ENCODE measurements at regions not wholly inside any gene's neighbourhood (a gene's known extent, or its start where the extent isn't known, plus 50 kb on each side); places are given as distances from the start of the nearest gene placed in this dataset.

- Histone ChIP-seq H3K4me1 (ENCODE audit: low read length) (no peaks in the 10 kb centered on the region), H3K9me2 (replicated peaks; ENCODE audit: insufficient read depth, low read length) (no peaks in the 10 kb centered on the region), H3K4me3 (ENCODE audit: low read length) (no peak overlapping the region), H3K27me3 (replicated peaks; ENCODE audit: insufficient read depth, low read length) (no peaks in the 10 kb centered on the region), H3F3A (ENCODE audit: insufficient read depth, low read length) (no peaks in the 10 kb centered on the region), H4K20me1 (ENCODE audit: insufficient read depth, low read length) (no peaks in the 10 kb centered on the region), H3K27ac (ENCODE audit: low read length) (no peak overlapping the region), H3K4me2 (ENCODE audit: low read depth, low read length) (no peak overlapping the region), H3K36me3 (replicated peaks; ENCODE audit: insufficient read depth, low read length) (no peaks in the 10 kb centered on the region), H3K9ac (ENCODE audit: low read length) (no peak overlapping the region), H3K9me3 (replicated peaks; ENCODE audit: insufficient read depth, low read length) (no peaks in the 10 kb centered on the region), H2AFZ (ENCODE audit: low read length) (no peak overlapping the region), H3K79me2 (ENCODE audit: low read length) (no peaks in the 10 kb centered on the region)
- DNase-seq = no peak
- TF ChIP-seq EZH2 (optimal IDR thresholded peaks at IDR 0.05; ENCODE audit: low read depth, low read length) = no peak
- no peak for TF ChIP-seq CTCF (IDR thresholded peaks at IDR 0.05; ENCODE audit: low read length)
- no peak for TF ChIP-seq EZH2phosphoT487 (IDR thresholded peaks at IDR 0.05; ENCODE audit: low read length)
Measured at GRCh38 chr1:106960412-106960811, 96.1 kb upstream of the PRMT6 start.

GRCh38 chr1:106961646-106962045 lies 94.8 kb upstream of the PRMT6 start:
- Histone ChIP-seq H3F3A (ENCODE audit: insufficient read depth, low read length) (no peaks in the 10 kb centered on the region), H3K79me2 (ENCODE audit: low read length) (no peaks in the 10 kb centered on the region), H3K9ac (ENCODE audit: low read length) (no peak overlapping the region), H3K4me1 (ENCODE audit: low read length) (no peaks in the 10 kb centered on the region), H3K27me3 (replicated peaks; ENCODE audit: insufficient read depth, low read length) (no peaks in the 10 kb centered on the region), H4K20me1 (ENCODE audit: insufficient read depth, low read length) (no peaks in the 10 kb centered on the region), H3K4me3 (ENCODE audit: low read length) (no peak overlapping the region), H3K4me2 (ENCODE audit: low read depth, low read length) (no peak overlapping the region), H2AFZ (ENCODE audit: low read length) (no peak overlapping the region), H3K27ac (ENCODE audit: low read length) (no peak overlapping the region), H3K9me2 (replicated peaks; ENCODE audit: insufficient read depth, low read length) (no peaks in the 10 kb centered on the region), H3K9me3 (replicated peaks; ENCODE audit: insufficient read depth, low read length) (no peaks in the 10 kb centered on the region), H3K36me3 (replicated peaks; ENCODE audit: insufficient read depth, low read length) (no peaks in the 10 kb centered on the region)
- DNase-seq = no peak
- TF ChIP-seq EZH2 (optimal IDR thresholded peaks at IDR 0.05; ENCODE audit: low read depth, low read length) (no peak), EZH2phosphoT487 (IDR thresholded peaks at IDR 0.05; ENCODE audit: low read length) (no peak), CTCF (IDR thresholded peaks at IDR 0.05; ENCODE audit: low read length) (no peak)

GRCh38 chr1:106962591-106962990 lies 93.9 kb upstream of the PRMT6 start:
- H2AFZ ChIP-seq (ENCODE audit: low read length) = no peak overlapping the region
- no peak for DNase-seq
- H3K9me3 ChIP-seq (replicated peaks; ENCODE audit: insufficient read depth, low read length) = no peaks in the 10 kb centered on the region
- no peaks in the 10 kb centered on the region for H3K27me3 ChIP-seq (replicated peaks; ENCODE audit: insufficient read depth, low read length)
- no peak for TF ChIP-seq EZH2phosphoT487 (IDR thresholded peaks at IDR 0.05; ENCODE audit: low read length)
- TF ChIP-seq CTCF (IDR thresholded peaks at IDR 0.05; ENCODE audit: low read length) = no peak
- no peak for TF ChIP-seq EZH2 (optimal IDR thresholded peaks at IDR 0.05; ENCODE audit: low read depth, low read length)
- H3K79me2 ChIP-seq (ENCODE audit: low read length) = no peaks in the 10 kb centered on the region
- H3K36me3 ChIP-seq (replicated peaks; ENCODE audit: insufficient read depth, low read length) = no peaks in the 10 kb centered on the region
- no peaks in the 10 kb centered on the region for H3F3A ChIP-seq (ENCODE audit: insufficient read depth, low read length)
- no peaks in the 10 kb centered on the region for H4K20me1 ChIP-seq (ENCODE audit: insufficient read depth, low read length)
- no peak overlapping the region for H3K4me3 ChIP-seq (ENCODE audit: low read length)
- H3K4me2 ChIP-seq (ENCODE audit: low read depth, low read length) = no peak overlapping the region
- H3K4me1 ChIP-seq (ENCODE audit: low read length) = no peaks in the 10 kb centered on the region
- no peaks in the 10 kb centered on the region for H3K9me2 ChIP-seq (replicated peaks; ENCODE audit: insufficient read depth, low read length)
- H3K9ac ChIP-seq (ENCODE audit: low read length) = no peak overlapping the region
- no peak overlapping the region for H3K27ac ChIP-seq (ENCODE audit: low read length)

Data from MM.1S (cell line).